GM23338 (cell line): ENCODE measurements at regions not wholly inside any gene's neighbourhood (a gene's known extent, or its start where the extent isn't known, plus 50 kb on each side); places are given as distances from the start of the nearest gene placed in this dataset.

Experiments
- ATAC-seq: fragments of 200-7000 bp; cut with Tn5 transposase; 3 replicates; pipeline ENCODE4 v1.9.1; 2020
- DNase-seq: peaks from one replicate; pipeline ENCODE4 v3.0.0-alpha.2; 2015; ENCODE audit warnings: low spot score
- H2AFZ ChIP-seq: fragments of 200-600 bp; sonication (generic); 2 replicates; pipeline ENCODE4 v1.8.0; 2016; ENCODE audit warnings: antibody characterized with exemption, mild to moderate bottlenecking, moderate library complexity
- H3F3A ChIP-seq: fragments of 200-600 bp; sonication (generic); replicated peaks from 2 replicates; pipeline ENCODE4 v1.8.0; 2017; ENCODE audit warnings: antibody characterized with exemption, mixed run types, low read depth
- H3K27ac ChIP-seq: fragments of 200-600 bp; sonication (generic); 2 replicates; pipeline ENCODE4 v1.6.1; 2016; ENCODE audit warnings: low read depth
- H3K27me3 ChIP-seq: fragments of 200-600 bp; sonication (generic); 2 replicates; pipeline ENCODE4 v1.8.0; 2016; ENCODE audit warnings: mild to moderate bottlenecking, mixed run types, moderate library complexity; ENCODE audit not compliant: insufficient read depth
- H3K36me3 ChIP-seq: fragments of 200-600 bp; sonication (generic); 2 replicates; pipeline ENCODE4 v1.8.0; 2016; ENCODE audit warnings: mild to moderate bottlenecking; ENCODE audit not compliant: insufficient read depth
- H3K4me1 ChIP-seq: fragments of 200-600 bp; sonication (generic); 2 replicates; pipeline ENCODE4 v1.8.0; 2016; ENCODE audit warnings: mild to moderate bottlenecking, moderate library complexity; ENCODE audit not compliant: insufficient read depth
- H3K4me2 ChIP-seq: fragments of 200-600 bp; sonication (generic); 2 replicates; pipeline ENCODE4 v1.7.1; 2017; ENCODE audit warnings: mixed run types
- H3K4me3 ChIP-seq: fragments of 200-600 bp; sonication (generic); 2 replicates; pipeline ENCODE4 v1.6.1; 2016; ENCODE audit warnings: mixed run types
- H3K79me2 ChIP-seq: fragments of 200-600 bp; sonication (generic); replicated peaks from 2 replicates; pipeline ENCODE4 v1.8.0; 2017; ENCODE audit warnings: mild to moderate bottlenecking; ENCODE audit not compliant: insufficient read depth
- H3K9me2 ChIP-seq: fragments of 200-600 bp; sonication (generic); 2 replicates; pipeline ENCODE4 v1.8.0; 2017; ENCODE audit not compliant: insufficient read depth
- H4K20me1 ChIP-seq: fragments of 200-600 bp; sonication (generic); replicated peaks from 2 replicates; pipeline ENCODE4 v1.8.0; 2017; ENCODE audit warnings: mild to moderate bottlenecking; ENCODE audit not compliant: insufficient read depth
- H3K27ac Mint-ChIP-seq: 2 replicates; pipeline ENCODE4 v1.8.0; 2020; ENCODE audit warnings: inconsistent platforms, mild to moderate bottlenecking, moderate library complexity, mixed read lengths
- H3K27me3 Mint-ChIP-seq: 3 replicates; pipeline ENCODE4 v1.8.0; 2022; ENCODE audit warnings: low read depth, mild to moderate bottlenecking, moderate library complexity, mixed read lengths, inconsistent platforms; ENCODE audit not compliant: insufficient read depth, poor library complexity
- H3K36me3 Mint-ChIP-seq: 3 replicates; pipeline ENCODE4 v1.8.0; 2021; ENCODE audit warnings: low read depth, mild to moderate bottlenecking, inconsistent platforms, moderate library complexity, mixed read lengths
- H3K4me1 Mint-ChIP-seq: 3 replicates; pipeline ENCODE4 v1.8.0; 2020; ENCODE audit warnings: mild to moderate bottlenecking, inconsistent platforms, mixed read lengths
- H3K4me3 Mint-ChIP-seq: 3 replicates; pipeline ENCODE4 v1.8.0; 2021; ENCODE audit warnings: moderate library complexity, mild to moderate bottlenecking, inconsistent platforms, mixed read lengths
- H3K9me3 Mint-ChIP-seq: 3 replicates; pipeline ENCODE4 v1.8.0; 2020; ENCODE audit warnings: moderate library complexity, mild to moderate bottlenecking, inconsistent platforms, mixed read lengths
- CREB1 ChIP-seq: fragments of 250-450 bp; sonication (Bioruptor Pico); IDR thresholded peaks from 2 replicates; pipeline ENCODE4 v1.5.0; 2020; ENCODE audit warnings: low read depth, mild to moderate bottlenecking, moderate library complexity
- ETS1 ChIP-seq: IDR thresholded peaks from 2 replicates; pipeline ENCODE4 v1.6.1; 2016; ENCODE audit warnings: antibody characterized with exemption
- EZH2 ChIP-seq: fragments of 200-600 bp; sonication (generic); IDR thresholded peaks from one replicate; pipeline ENCODE4 v1.8.0; 2017; ENCODE audit warnings: antibody characterized with exemption, mild to moderate bottlenecking, low read depth; ENCODE audit not compliant: unreplicated experiment
- EZH2phosphoT487 ChIP-seq: fragments of 200-600 bp; sonication (generic); IDR thresholded peaks from one replicate; pipeline ENCODE4 v1.8.1; 2018; ENCODE audit warnings: antibody characterized with exemption; ENCODE audit not compliant: unreplicated experiment
- JUNB ChIP-seq: IDR thresholded peaks from one replicate; pipeline ENCODE4 v1.6.1; 2016; ENCODE audit warnings: antibody characterized with exemption; ENCODE audit not compliant: unreplicated experiment
- NANOG ChIP-seq: IDR thresholded peaks from 2 replicates; pipeline ENCODE4 v1.6.1; 2016; ENCODE audit warnings: antibody characterized with exemption, borderline replicate concordance
- POLR2AphosphoS5 ChIP-seq: IDR thresholded peaks from 2 replicates; pipeline ENCODE4 v1.6.1; 2016; ENCODE audit warnings: antibody characterized with exemption, low read depth
- REST ChIP-seq: IDR thresholded peaks from one replicate; pipeline ENCODE4 v1.6.1; 2018; ENCODE audit warnings: antibody characterized with exemption; ENCODE audit not compliant: unreplicated experiment
- STAT1 ChIP-seq: IDR thresholded peaks from one replicate; pipeline ENCODE4 v1.6.1; 2016; ENCODE audit warnings: antibody characterized with exemption; ENCODE audit not compliant: unreplicated experiment
- ZNF114 ChIP-seq: fragments of 250-450 bp; sonication (Bioruptor Pico); IDR thresholded peaks from 2 replicates; pipeline ENCODE4 v1.5.0; 2020; ENCODE audit warnings: mild to moderate bottlenecking, moderate library complexity
- ZNF331 ChIP-seq: fragments of 250-450 bp; sonication (Bioruptor Pico); IDR thresholded peaks from 2 replicates; pipeline ENCODE4 v1.5.0; 2020; ENCODE audit warnings: low read depth, mild to moderate bottlenecking, moderate library complexity
- TF ChIP-seq, protein P1 (sequence below), 2 experiments: fragments of 200-600 bp in 1 of 2; sonication (generic) in 1 of 2; conservative IDR thresholded peaks; 2 replicates each; pipeline versions ENCODE4 v1.5.1 to v1.6.1; 2016 to 2017; ENCODE audit warnings: antibody characterized with exemption in 2 of 2, low read depth in 2 of 2, mild to moderate bottlenecking in 2 of 2, moderate library complexity in 1 of 2
- TF ChIP-seq, protein P2 (sequence below): fragments of 250-450 bp; sonication (Bioruptor Pico); IDR thresholded peaks from 2 replicates; pipeline ENCODE4 v1.5.0; 2020; ENCODE audit warnings: mild to moderate bottlenecking, moderate library complexity

- Histone ChIP-seq H3K27ac (no peak overlapping the region), H4K20me1 (no peaks in the 10 kb centered on the region), H3K36me3 (no peaks in the 10 kb centered on the region), H3K4me3 (no peak overlapping the region), H2AFZ (no peak overlapping the region; the same call in 1 of the 2 replicates), H3K9me2 (no peaks in the 10 kb centered on the region), H3K4me2 (no peak overlapping the region), H3F3A (0 out of 2 replicates have a peak, but pooled peaks cover 3% of the 10 kb centered on the region), H3K79me2 (no peaks in the 10 kb centered on the region), H3K27me3 (no peaks in the 10 kb centered on the region), H3K4me1 (no peaks in the 10 kb centered on the region)
- Mint-ChIP-seq H3K4me3 (no peak overlapping the region), H3K9me3 (peaks cover 32% of the 10 kb centered on the region), H3K27me3 (no peaks in the 10 kb centered on the region), H3K36me3 (peaks cover 22% of the 10 kb centered on the region; the same call in 2 of the 3 replicates), H3K27ac (peak overlapping the region; percentile 59), H3K4me1 (no peaks in the 10 kb centered on the region; the same call in 2 of the 3 replicates)
- no peak for TF ChIP-seq ETS1
- no peak for TF ChIP-seq POLR2AphosphoS5
- no peak for TF ChIP-seq ZNF114 (CRISPR knock-in tag)
- TF ChIP-seq, protein P1, sequence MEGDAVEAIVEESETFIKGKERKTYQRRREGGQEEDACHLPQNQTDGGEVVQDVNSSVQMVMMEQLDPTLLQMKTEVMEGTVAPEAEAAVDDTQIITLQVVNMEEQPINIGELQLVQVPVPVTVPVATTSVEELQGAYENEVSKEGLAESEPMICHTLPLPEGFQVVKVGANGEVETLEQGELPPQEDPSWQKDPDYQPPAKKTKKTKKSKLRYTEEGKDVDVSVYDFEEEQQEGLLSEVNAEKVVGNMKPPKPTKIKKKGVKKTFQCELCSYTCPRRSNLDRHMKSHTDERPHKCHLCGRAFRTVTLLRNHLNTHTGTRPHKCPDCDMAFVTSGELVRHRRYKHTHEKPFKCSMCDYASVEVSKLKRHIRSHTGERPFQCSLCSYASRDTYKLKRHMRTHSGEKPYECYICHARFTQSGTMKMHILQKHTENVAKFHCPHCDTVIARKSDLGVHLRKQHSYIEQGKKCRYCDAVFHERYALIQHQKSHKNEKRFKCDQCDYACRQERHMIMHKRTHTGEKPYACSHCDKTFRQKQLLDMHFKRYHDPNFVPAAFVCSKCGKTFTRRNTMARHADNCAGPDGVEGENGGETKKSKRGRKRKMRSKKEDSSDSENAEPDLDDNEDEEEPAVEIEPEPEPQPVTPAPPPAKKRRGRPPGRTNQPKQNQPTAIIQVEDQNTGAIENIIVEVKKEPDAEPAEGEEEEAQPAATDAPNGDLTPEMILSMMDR (conservative IDR thresholded peaks at IDR 0.05; ENCODE audit: low read depth in 2 of 2) = no peak
- no peak for TF ChIP-seq JUNB
- TF ChIP-seq NANOG = no peak
- no peak for TF ChIP-seq CREB1 (CRISPR knock-in tag)
- no peak for TF ChIP-seq ZNF331 (CRISPR knock-in tag)
- TF ChIP-seq EZH2 = no peak
- TF ChIP-seq REST = no peak
- no peak for TF ChIP-seq STAT1
- TF ChIP-seq EZH2phosphoT487 = no peak
- TF ChIP-seq, protein P2, sequence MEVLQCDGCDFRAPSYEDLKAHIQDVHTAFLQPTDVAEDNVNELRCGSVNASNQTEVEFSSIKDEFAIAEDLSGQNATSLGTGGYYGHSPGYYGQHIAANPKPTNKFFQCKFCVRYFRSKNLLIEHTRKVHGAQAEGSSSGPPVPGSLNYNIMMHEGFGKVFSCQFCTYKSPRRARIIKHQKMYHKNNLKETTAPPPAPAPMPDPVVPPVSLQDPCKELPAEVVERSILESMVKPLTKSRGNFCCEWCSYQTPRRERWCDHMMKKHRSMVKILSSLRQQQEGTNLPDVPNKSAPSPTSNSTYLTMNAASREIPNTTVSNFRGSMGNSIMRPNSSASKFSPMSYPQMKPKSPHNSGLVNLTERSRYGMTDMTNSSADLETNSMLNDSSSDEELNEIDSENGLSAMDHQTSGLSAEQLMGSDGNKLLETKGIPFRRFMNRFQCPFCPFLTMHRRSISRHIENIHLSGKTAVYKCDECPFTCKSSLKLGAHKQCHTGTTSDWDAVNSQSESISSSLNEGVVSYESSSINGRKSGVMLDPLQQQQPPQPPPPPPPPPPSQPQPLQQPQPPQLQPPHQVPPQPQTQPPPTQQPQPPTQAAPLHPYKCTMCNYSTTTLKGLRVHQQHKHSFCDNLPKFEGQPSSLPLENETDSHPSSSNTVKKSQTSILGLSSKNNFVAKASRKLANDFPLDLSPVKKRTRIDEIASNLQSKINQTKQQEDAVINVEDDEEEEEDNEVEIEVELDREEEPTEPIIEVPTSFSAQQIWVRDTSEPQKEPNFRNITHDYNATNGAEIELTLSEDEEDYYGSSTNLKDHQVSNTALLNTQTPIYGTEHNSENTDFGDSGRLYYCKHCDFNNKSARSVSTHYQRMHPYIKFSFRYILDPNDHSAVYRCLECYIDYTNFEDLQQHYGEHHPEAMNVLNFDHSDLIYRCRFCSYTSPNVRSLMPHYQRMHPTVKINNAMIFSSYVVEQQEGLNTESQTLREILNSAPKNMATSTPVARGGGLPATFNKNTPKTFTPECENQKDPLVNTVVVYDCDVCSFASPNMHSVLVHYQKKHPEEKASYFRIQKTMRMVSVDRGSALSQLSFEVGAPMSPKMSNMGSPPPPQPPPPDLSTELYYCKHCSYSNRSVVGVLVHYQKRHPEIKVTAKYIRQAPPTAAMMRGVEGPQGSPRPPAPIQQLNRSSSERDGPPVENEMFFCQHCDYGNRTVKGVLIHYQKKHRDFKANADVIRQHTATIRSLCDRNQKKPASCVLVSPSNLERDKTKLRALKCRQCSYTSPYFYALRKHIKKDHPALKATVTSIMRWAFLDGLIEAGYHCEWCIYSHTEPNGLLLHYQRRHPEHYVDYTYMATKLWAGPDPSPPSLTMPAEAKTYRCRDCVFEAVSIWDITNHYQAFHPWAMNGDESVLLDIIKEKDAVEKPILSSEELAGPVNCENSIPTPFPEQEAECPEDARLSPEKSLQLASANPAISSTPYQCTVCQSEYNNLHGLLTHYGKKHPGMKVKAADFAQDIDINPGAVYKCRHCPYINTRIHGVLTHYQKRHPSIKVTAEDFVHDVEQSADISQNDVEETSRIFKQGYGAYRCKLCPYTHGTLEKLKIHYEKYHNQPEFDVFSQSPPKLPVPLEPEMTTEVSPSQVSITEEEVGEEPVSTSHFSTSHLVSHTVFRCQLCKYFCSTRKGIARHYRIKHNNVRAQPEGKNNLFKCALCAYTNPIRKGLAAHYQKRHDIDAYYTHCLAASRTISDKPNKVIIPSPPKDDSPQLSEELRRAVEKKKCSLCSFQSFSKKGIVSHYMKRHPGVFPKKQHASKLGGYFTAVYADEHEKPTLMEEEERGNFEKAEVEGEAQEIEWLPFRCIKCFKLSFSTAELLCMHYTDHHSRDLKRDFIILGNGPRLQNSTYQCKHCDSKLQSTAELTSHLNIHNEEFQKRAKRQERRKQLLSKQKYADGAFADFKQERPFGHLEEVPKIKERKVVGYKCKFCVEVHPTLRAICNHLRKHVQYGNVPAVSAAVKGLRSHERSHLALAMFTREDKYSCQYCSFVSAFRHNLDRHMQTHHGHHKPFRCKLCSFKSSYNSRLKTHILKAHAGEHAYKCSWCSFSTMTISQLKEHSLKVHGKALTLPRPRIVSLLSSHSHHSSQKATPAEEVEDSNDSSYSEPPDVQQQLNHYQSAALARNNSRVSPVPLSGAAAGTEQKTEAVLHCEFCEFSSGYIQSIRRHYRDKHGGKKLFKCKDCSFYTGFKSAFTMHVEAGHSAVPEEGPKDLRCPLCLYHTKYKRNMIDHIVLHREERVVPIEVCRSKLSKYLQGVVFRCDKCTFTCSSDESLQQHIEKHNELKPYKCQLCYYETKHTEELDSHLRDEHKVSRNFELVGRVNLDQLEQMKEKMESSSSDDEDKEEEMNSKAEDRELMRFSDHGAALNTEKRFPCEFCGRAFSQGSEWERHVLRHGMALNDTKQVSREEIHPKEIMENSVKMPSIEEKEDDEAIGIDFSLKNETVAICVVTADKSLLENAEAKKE (CRISPR knock-in tag) = no peak
- DNase-seq = no peak
- no peak for ATAC-seq
Measured at GRCh38 chrX:1700757-1701156, 85.9 kb downstream of the ASMT start.
